ENCODE measurements at regions not wholly inside any gene's neighbourhood (a gene's known extent, or its start where the extent isn't known, plus 50 kb on each side); places are given as distances from the start of the nearest gene placed in this dataset.

- no peak for TF ChIP-seq CTCF (IDR thresholded peaks at IDR 0.05; ENCODE audit: insufficient read depth, low read depth, low read length)
- TF ChIP-seq EZH2 (IDR thresholded peaks at IDR 0.05; ENCODE audit: insufficient read depth, low read length), result no peak
These were observed 68.5 kb upstream of the MPEG1 start for GRCh38 chr11:59281177-59281576.
